ENCODE measurements at regions not wholly inside any gene's neighbourhood (a gene's known extent, or its start where the extent isn't known, plus 50 kb on each side); places are given as distances from the start of the nearest gene placed in this dataset.

DNA sequence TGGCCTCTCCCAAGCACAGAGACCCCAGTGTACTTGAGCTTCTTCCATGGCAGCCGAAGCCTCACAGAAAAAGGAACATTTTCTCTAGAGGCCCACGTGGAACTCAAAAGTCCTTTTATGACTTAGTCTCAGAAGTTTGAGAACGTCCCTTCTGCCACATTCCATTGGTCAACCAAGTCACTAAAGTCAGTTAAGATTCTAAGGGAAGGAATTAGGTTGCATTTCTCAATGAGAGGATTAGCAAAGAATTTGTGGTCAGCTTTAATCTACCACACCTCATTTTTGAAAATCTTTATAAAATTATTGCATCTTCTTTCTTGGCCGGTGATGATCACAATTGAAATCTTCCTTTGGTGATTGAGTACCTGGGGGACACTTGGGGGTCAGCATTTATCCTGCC, 279.9 kb upstream of the TBX3 start:
- no peak for TF ChIP-seq CTCF (conservative IDR thresholded peaks at IDR 0.05; ENCODE audit: low read depth, low read length)
- TF ChIP-seq EZH2 (IDR thresholded peaks at IDR 0.05; ENCODE audit: low read length, unreplicated experiment), result no peak
